Calu3 (cell line): ENCODE measurements at regions not wholly inside any gene's neighbourhood (a gene's known extent, or its start where the extent isn't known, plus 50 kb on each side); places are given as distances from the start of the nearest gene placed in this dataset.

Experiments used
- BruUV-seq: library from RNA; stranded (reverse); fragments of 400-500 nt; replicated peaks from 2 replicates; lab custom pipeline; 2021; lab: Mats Ljungman, UMichigan
- CTCF ChIA-PET: fragments of 300-600 bp; sonication (Branson Sonifier 250); formaldehyde crosslinking; loops from one replicate; lab custom pipeline; 2022; ENCODE audit warnings: antibody characterized with exemption; lab: Charles Lee
- DNase-seq: peaks from one replicate; pipeline ENCODE4 v3.0.0; 2022
- H3K27ac Mint-ChIP-seq: one replicate; pipeline ENCODE4 v1.8.0; 2022; ENCODE audit warnings: mixed read lengths; ENCODE audit not compliant: unreplicated experiment
- H3K27me3 Mint-ChIP-seq: one replicate; pipeline ENCODE4 v1.8.0; 2022; ENCODE audit warnings: mixed read lengths; ENCODE audit not compliant: unreplicated experiment
- H3K36me3 Mint-ChIP-seq: one replicate; pipeline ENCODE4 v1.8.0; 2022; ENCODE audit warnings: mild to moderate bottlenecking, moderate library complexity, mixed read lengths; ENCODE audit not compliant: insufficient read depth, unreplicated experiment
- H3K4me1 Mint-ChIP-seq: one replicate; pipeline ENCODE4 v1.8.0; 2022; ENCODE audit warnings: mild to moderate bottlenecking, low read depth, mixed read lengths; ENCODE audit not compliant: unreplicated experiment
- H3K4me3 Mint-ChIP-seq: one replicate; pipeline ENCODE4 v1.8.0; 2022; ENCODE audit warnings: mild to moderate bottlenecking, low read depth, moderate library complexity, mixed read lengths; ENCODE audit not compliant: unreplicated experiment
- H3K9me3 Mint-ChIP-seq: one replicate; pipeline ENCODE4 v1.8.0; 2022; ENCODE audit warnings: low read depth, mixed read lengths; ENCODE audit not compliant: unreplicated experiment
- intact Hi-C: fragments of 100-400 bp; cut with micrococcal nuclease; formaldehyde crosslinking; loops from one replicate; pipeline ENCODE4 v1.10.0; 2022; ENCODE audit not compliant: unreplicated experiment
- TF ChIP-seq, protein P1 (sequence below): fragments of 200-600 bp; IDR thresholded peaks from one replicate; pipeline ENCODE4 v1.8.0; 2022; ENCODE audit warnings: antibody characterized with exemption; ENCODE audit not compliant: unreplicated experiment

- no peak for DNase-seq
- TF ChIP-seq, protein P1, sequence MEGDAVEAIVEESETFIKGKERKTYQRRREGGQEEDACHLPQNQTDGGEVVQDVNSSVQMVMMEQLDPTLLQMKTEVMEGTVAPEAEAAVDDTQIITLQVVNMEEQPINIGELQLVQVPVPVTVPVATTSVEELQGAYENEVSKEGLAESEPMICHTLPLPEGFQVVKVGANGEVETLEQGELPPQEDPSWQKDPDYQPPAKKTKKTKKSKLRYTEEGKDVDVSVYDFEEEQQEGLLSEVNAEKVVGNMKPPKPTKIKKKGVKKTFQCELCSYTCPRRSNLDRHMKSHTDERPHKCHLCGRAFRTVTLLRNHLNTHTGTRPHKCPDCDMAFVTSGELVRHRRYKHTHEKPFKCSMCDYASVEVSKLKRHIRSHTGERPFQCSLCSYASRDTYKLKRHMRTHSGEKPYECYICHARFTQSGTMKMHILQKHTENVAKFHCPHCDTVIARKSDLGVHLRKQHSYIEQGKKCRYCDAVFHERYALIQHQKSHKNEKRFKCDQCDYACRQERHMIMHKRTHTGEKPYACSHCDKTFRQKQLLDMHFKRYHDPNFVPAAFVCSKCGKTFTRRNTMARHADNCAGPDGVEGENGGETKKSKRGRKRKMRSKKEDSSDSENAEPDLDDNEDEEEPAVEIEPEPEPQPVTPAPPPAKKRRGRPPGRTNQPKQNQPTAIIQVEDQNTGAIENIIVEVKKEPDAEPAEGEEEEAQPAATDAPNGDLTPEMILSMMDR: no peak
- H3K36me3 Mint-ChIP-seq: no peaks in the 10 kb centered on the region
- H3K4me1 Mint-ChIP-seq: no peaks in the 10 kb centered on the region
- CTCF ChIA-PET: no interaction called here
- intact Hi-C loops: no loop called here
- BruUV-seq: no TSS peak
- no peaks in the 10 kb centered on the region for H3K27me3 Mint-ChIP-seq
- H3K4me3 Mint-ChIP-seq: no peak overlapping the region
- no peak overlapping the region for H3K27ac Mint-ChIP-seq
- H3K9me3 Mint-ChIP-seq: peaks cover 2% of the 10 kb centered on the region
These were observed 910.0 kb upstream of the GBE1 start for GRCh38 chr3:82671466-82671865.

DNA sequence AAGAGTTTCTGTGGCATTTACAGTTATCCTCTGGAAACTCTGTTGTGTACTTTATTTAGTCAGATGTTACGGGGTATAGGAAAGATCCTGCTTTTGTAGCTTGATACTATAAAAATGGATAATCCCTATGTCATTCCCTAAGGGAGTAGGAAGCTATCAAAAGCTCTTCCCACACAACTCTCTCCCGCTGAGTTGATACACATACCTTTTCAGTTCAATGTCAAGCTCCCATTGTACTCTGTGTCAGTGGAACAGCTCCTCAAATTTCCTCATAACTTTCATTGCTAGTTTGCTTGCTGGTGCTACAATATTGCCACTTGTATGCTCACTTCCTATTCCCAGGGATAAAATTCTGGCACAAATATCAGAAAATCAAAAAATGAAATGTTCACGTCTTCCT is 893.3 kb upstream of the GBE1 start:
- Mint-ChIP-seq H3K27me3 (no peaks in the 10 kb centered on the region), H3K9me3 (no peaks in the 10 kb centered on the region), H3K36me3 (no peaks in the 10 kb centered on the region), H3K4me1 (peaks cover 18% of the 10 kb centered on the region), H3K4me3 (no peak overlapping the region), H3K27ac (no peak overlapping the region)
- intact Hi-C loops: no loop called here
- DNase-seq: no peak
- CTCF ChIA-PET: no interaction called here
- TF ChIP-seq, protein P1: no peak
- BruUV-seq: no TSS peak

GRCh38 chr3:82643948-82644347 is 882.5 kb upstream of the GBE1 start:
- CTCF ChIA-PET: no interaction called here
- Mint-ChIP-seq H3K27ac (no peak overlapping the region), H3K4me3 (no peak overlapping the region), H3K36me3 (no peaks in the 10 kb centered on the region), H3K27me3 (no peaks in the 10 kb centered on the region), H3K4me1 (peaks cover 5% of the 10 kb centered on the region), H3K9me3 (peaks cover 7% of the 10 kb centered on the region)
- intact Hi-C loops: loop anchor here (1.0 kb wide), 2 partner anchors 63 to 879 kb away; no protein-coding TSS in a partner anchor
- BruUV-seq: no TSS peak
- TF ChIP-seq, protein P1: no peak
- peak; percentile 41 for DNase-seq

DNA sequence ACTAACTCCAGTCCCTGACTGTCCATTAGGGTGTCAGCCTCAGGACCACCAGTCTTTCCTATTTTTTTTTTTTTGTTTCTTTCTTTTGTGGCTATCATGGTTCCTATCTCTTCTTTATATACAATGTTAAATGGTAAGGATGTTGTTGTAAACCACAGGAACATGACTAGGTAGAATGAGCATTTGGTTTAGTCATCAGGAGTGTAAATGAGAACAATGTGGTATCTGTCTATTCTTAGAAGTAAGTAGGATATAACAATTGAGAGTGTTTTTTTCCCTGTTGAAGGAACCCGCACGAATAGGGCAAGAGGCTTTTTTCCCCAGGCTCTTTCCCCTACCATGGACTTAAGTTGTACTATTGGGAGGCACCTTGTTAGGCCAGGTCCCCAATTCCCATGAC is 880.3 kb upstream of the GBE1 start:
- Mint-ChIP-seq H3K27ac (no peak overlapping the region), H3K4me1 (peaks cover 5% of the 10 kb centered on the region), H3K27me3 (no peaks in the 10 kb centered on the region), H3K4me3 (no peak overlapping the region), H3K36me3 (no peaks in the 10 kb centered on the region), H3K9me3 (peaks cover 3% of the 10 kb centered on the region)
- CTCF ChIA-PET: no interaction called here
- intact Hi-C loops: no loop called here
- TF ChIP-seq, protein P1: no peak
- BruUV-seq: no TSS peak
- DNase-seq: no peak

GRCh38 chr3:82640254-82640653 is 878.8 kb upstream of the GBE1 start:
- no peaks in the 10 kb centered on the region for H3K36me3 Mint-ChIP-seq
- TF ChIP-seq, protein P1: no peak
- intact Hi-C loops: no loop called here
- peaks cover 5% of the 10 kb centered on the region for H3K4me1 Mint-ChIP-seq
- H3K27me3 Mint-ChIP-seq: no peaks in the 10 kb centered on the region
- H3K9me3 Mint-ChIP-seq: peaks cover 3% of the 10 kb centered on the region
- CTCF ChIA-PET: no interaction called here
- BruUV-seq: no TSS peak
- no peak overlapping the region for H3K27ac Mint-ChIP-seq
- H3K4me3 Mint-ChIP-seq: no peak overlapping the region
- DNase-seq: no peak
